H1 (cell line): ENCODE measurements at regions not wholly inside any gene's neighbourhood (a gene's known extent, or its start where the extent isn't known, plus 50 kb on each side); places are given as distances from the start of the nearest gene placed in this dataset.

ENCODE experiments used
- CTCF ChIA-PET: fragments of 300-600 bp; sonication (Branson Sonifier 250); formaldehyde crosslinking; loops from one replicate; lab custom pipeline; 2021; ENCODE audit not compliant: partially characterized antibody; lab: Charles Lee
- POLR2A ChIA-PET: fragments of 300-600 bp; sonication (Branson Sonifier 250); formaldehyde crosslinking; loops from one replicate; lab custom pipeline; 2021; ENCODE audit warnings: inconsistent platforms; ENCODE audit not compliant: partially characterized antibody; lab: Charles Lee
- DNase-seq, 2 experiments: peaks; one replicate each; pipeline versions ENCODE4 v3.0.0 to v3.0.0-alpha.2; 2010 to 2022; ENCODE audit warnings: low spot score in 2 of 2, low read depth in 1 of 2, mixed read lengths in 1 of 2
- FAIRE-seq: peaks from 2 replicates; lab custom pipeline; 2011; peaks lifted over from hg19 to GRCh38; lab: Jason Lieb, UNC
- H2AFZ ChIP-seq: 2 replicates; pipeline ENCODE4 v1.8.1; 2012; ENCODE audit warnings: low read length, inconsistent platforms
- H2AK5ac ChIP-seq: 2 replicates; pipeline ENCODE4 v1.6.1; 2013; ENCODE audit warnings: low read depth, low read length
- H2BK120ac ChIP-seq: replicated peaks from 2 replicates; pipeline ENCODE3; 2013; ENCODE audit warnings: low read depth, low read length, inconsistent platforms
- H2BK12ac ChIP-seq: 2 replicates; pipeline ENCODE4 v1.6.1; 2013; ENCODE audit warnings: low read depth, low read length
- H2BK15ac ChIP-seq: 2 replicates; pipeline ENCODE4 v1.6.1; 2013; ENCODE audit warnings: low read length
- H2BK20ac ChIP-seq: 2 replicates; pipeline ENCODE4 v1.6.1; 2013; ENCODE audit warnings: low read length
- H2BK5ac ChIP-seq: 2 replicates; pipeline ENCODE4 v1.6.1; 2013; ENCODE audit warnings: low read depth, low read length
- H3K14ac ChIP-seq: 2 replicates; pipeline ENCODE4 v1.6.1; 2013; ENCODE audit warnings: inconsistent platforms; ENCODE audit not compliant: insufficient read length
- H3K18ac ChIP-seq: 2 replicates; pipeline ENCODE4 v1.6.1; 2013; ENCODE audit warnings: low read length; ENCODE audit errors: extremely low read depth
- H3K23ac ChIP-seq: 2 replicates; pipeline ENCODE4 v1.6.1; 2013; ENCODE audit warnings: inconsistent platforms; ENCODE audit not compliant: insufficient read length
- H3K23me2 ChIP-seq: 2 replicates; pipeline ENCODE4 v1.6.1; 2013; ENCODE audit warnings: low read depth, low read length
- H3K27ac ChIP-seq: 2 replicates; pipeline ENCODE4 v1.6.1; 2011; ENCODE audit warnings: low read depth, low read length, inconsistent platforms
- H3K27me3 ChIP-seq, 4 experiments: replicated peaks in 1 of 4; 1 replicate in 1 of 4; 2 replicates in 3 of 4; pipeline versions ENCODE4 v1.6.1 to v1.8.1; 2011 to 2013; ENCODE audit warnings: low read length in 3 of 4, mild to moderate bottlenecking in 3 of 4, inconsistent platforms in 2 of 4, mixed read lengths in 2 of 4, moderate library complexity in 1 of 4; ENCODE audit not compliant: control insufficient read depth in 3 of 4, insufficient read depth in 3 of 4; ENCODE audit errors: extremely low read depth in 1 of 4
- H3K36me3 ChIP-seq, 4 experiments: 2 replicates each; pipeline versions ENCODE4 v1.6.1 to v1.8.1; 2011 to 2013; ENCODE audit warnings: mild to moderate bottlenecking in 4 of 4, low read length in 3 of 4, moderate library complexity in 2 of 4, control low read depth in 1 of 4, inconsistent platforms in 1 of 4; ENCODE audit not compliant: insufficient read depth in 4 of 4, control insufficient read depth in 2 of 4
- H3K4ac ChIP-seq: replicated peaks from 2 replicates; pipeline ENCODE3; 2013; ENCODE audit warnings: low read length, low read depth, mixed read lengths, inconsistent platforms; ENCODE audit not compliant: insufficient read length
- H3K4me1 ChIP-seq, 4 experiments: replicated peaks in 1 of 4; 1 replicate in 1 of 4; 2 replicates in 3 of 4; pipeline versions ENCODE4 v1.6.1 to v1.8.1; 2011 to 2013; ENCODE audit warnings: low read length in 3 of 4, inconsistent platforms in 2 of 4, mixed read lengths in 1 of 4; ENCODE audit not compliant: insufficient read depth in 4 of 4, control insufficient read depth in 3 of 4
- H3K4me2 ChIP-seq, 2 experiments: 2 replicates each; pipeline versions ENCODE4 v1.6.1 to v1.8.1; 2011 to 2013; ENCODE audit warnings: low read depth in 2 of 2, low read length in 2 of 2, control low read depth in 1 of 2, inconsistent platforms in 1 of 2, mild to moderate bottlenecking in 1 of 2; ENCODE audit not compliant: insufficient read depth in 1 of 2
- H3K4me3 ChIP-seq, 4 experiments: fragments of 200-600, 300-600 bp in 1 of 4; sonication (generic), shearing (Covaris generic), sonication (Bioruptor Twin) in 1 of 4; 2 replicates each; pipeline versions ENCODE4 v1.5.1 to v1.8.1; 2011 to 2016; ENCODE audit warnings: low read length in 4 of 4, low read depth in 3 of 4, control low read depth in 2 of 4, inconsistent platforms in 2 of 4, mild to moderate bottlenecking in 2 of 4, mixed read lengths in 1 of 4, moderate library complexity in 1 of 4; ENCODE audit not compliant: insufficient read depth in 2 of 4; ENCODE audit errors: extremely low read depth in 1 of 4
- H3K56ac ChIP-seq: replicated peaks from 2 replicates; pipeline ENCODE3; 2013; ENCODE audit warnings: low read depth, mild to moderate bottlenecking, mixed read lengths, low read length, inconsistent platforms; ENCODE audit not compliant: insufficient read length
- H3K79me1 ChIP-seq: 2 replicates; pipeline ENCODE4 v1.6.1; 2013; ENCODE audit warnings: low read depth, low read length, control low read depth
- H3K79me2 ChIP-seq, 2 experiments: 2 replicates each; pipeline versions ENCODE4 v1.6.1 to v1.8.1; 2012 to 2013; ENCODE audit warnings: low read length in 2 of 2, mild to moderate bottlenecking in 2 of 2, inconsistent platforms in 1 of 2; ENCODE audit not compliant: insufficient read depth in 2 of 2, control insufficient read depth in 1 of 2
- H3K9ac ChIP-seq, 4 experiments: replicated peaks in 1 of 4; 1 replicate in 1 of 4; 2 replicates in 3 of 4; pipeline versions ENCODE4 v1.6.1 to v1.8.1; 2011 to 2013; ENCODE audit warnings: low read depth in 3 of 4, low read length in 3 of 4, control low read depth in 2 of 4, mild to moderate bottlenecking in 2 of 4, moderate library complexity in 2 of 4, inconsistent platforms in 1 of 4; ENCODE audit errors: extremely low read depth in 1 of 4
- H3K9me3 ChIP-seq, 2 experiments: 2 replicates each; pipeline versions ENCODE4 v1.6.1 to v1.8.1; 2012 to 2013; ENCODE audit warnings: mild to moderate bottlenecking in 2 of 2, moderate library complexity in 2 of 2, control low read depth in 1 of 2, inconsistent platforms in 1 of 2, low read depth in 1 of 2, low read length in 1 of 2, mixed read lengths in 1 of 2; ENCODE audit not compliant: insufficient read depth in 2 of 2
- H4K20me1 ChIP-seq, 2 experiments: replicated peaks in 1 of 2; 2 replicates each; pipeline versions ENCODE3 to v1.8.1; 2011 to 2013; ENCODE audit warnings: inconsistent platforms in 2 of 2, low read length in 2 of 2, mild to moderate bottlenecking in 1 of 2; ENCODE audit not compliant: insufficient read depth in 2 of 2, control insufficient read depth in 1 of 2
- H4K5ac ChIP-seq: 2 replicates; pipeline ENCODE4 v1.6.1; 2013; ENCODE audit warnings: low read length, low read depth, mixed read lengths, inconsistent platforms; ENCODE audit not compliant: insufficient read length
- H4K8ac ChIP-seq: 2 replicates; pipeline ENCODE4 v1.8.0; 2013; ENCODE audit warnings: mild to moderate bottlenecking, moderate library complexity, low read length, inconsistent platforms; ENCODE audit not compliant: insufficient read depth; ENCODE audit errors: extremely low read depth
- H4K91ac ChIP-seq: replicated peaks from 2 replicates; pipeline ENCODE3; 2013; ENCODE audit warnings: low read length, mixed read lengths, inconsistent platforms; ENCODE audit not compliant: insufficient read length
- ASH2L ChIP-seq: fragments of 200-600, 300-600 bp; sonication (generic); IDR thresholded peaks from one replicate; pipeline ENCODE4 v1.7.1; 2017; ENCODE audit warnings: low read length
- BCL11A ChIP-seq, 2 experiments: IDR thresholded peaks; one replicate each; pipeline ENCODE4 v1.6.1; 2011; ENCODE audit warnings: low read depth in 2 of 2, low read length in 2 of 2, mild to moderate bottlenecking in 2 of 2
- CBX5 ChIP-seq: fragments of 300-800, 300-1000 bp; sonication (generic); IDR thresholded peaks from 2 replicates; pipeline ENCODE4 v1.7.1; 2016; ENCODE audit warnings: antibody characterized with exemption, low read length, low read depth
- CBX8 ChIP-seq: fragments of 300-800, 300-1000 bp; sonication (generic); IDR thresholded peaks from 2 replicates; pipeline ENCODE4 v1.7.1; 2016; ENCODE audit warnings: low read depth, low read length, borderline replicate concordance
- GTF2F1 ChIP-seq: IDR thresholded peaks from 2 replicates; pipeline ENCODE4 v1.6.1; 2012; ENCODE audit warnings: low read depth, low read length, improper control_type of control experiment, borderline replicate concordance
- JUND ChIP-seq: IDR thresholded peaks from 2 replicates; pipeline ENCODE4 v1.6.1; 2011; ENCODE audit warnings: mild to moderate bottlenecking, improper control_type of control experiment, low read length
- KDM5A ChIP-seq: fragments of 200-600 bp; IDR thresholded peaks from 2 replicates; pipeline ENCODE4 v1.7.1; 2012; ENCODE audit warnings: mild to moderate bottlenecking, low read length, inconsistent platforms, mixed read lengths
- MAFK ChIP-seq: IDR thresholded peaks from 2 replicates; pipeline ENCODE4 v1.6.1; 2012; ENCODE audit warnings: low read depth, mild to moderate bottlenecking, improper control_type of control experiment, low read length
- POU5F1 ChIP-seq: IDR thresholded peaks from 2 replicates; pipeline ENCODE4 v1.6.1; 2011; ENCODE audit warnings: low read depth, mild to moderate bottlenecking, low read length, moderate library complexity
- RNF2 ChIP-seq: fragments of 200-900, 300-1000 bp; sonication (generic); IDR thresholded peaks from 2 replicates; pipeline ENCODE4 v1.7.1; 2016; ENCODE audit warnings: borderline replicate concordance, low read depth, mild to moderate bottlenecking, antibody characterized with exemption, low read length; ENCODE audit not compliant: poor library complexity, severe bottlenecking; ENCODE audit errors: missing control alignments
- SIRT6 ChIP-seq: IDR thresholded peaks from one replicate; pipeline ENCODE4 v1.7.1; 2012; ENCODE audit warnings: low read length, inconsistent platforms
- YY1 ChIP-seq: IDR thresholded peaks from 2 replicates; pipeline ENCODE4 v1.6.1; 2011; ENCODE audit warnings: low read depth, mild to moderate bottlenecking, low read length
- WGBS, 2 experiments: shearing (Covaris generic) in 1 of 2; methylation state at CpG; one replicate each; pipeline versions ENCODE4 v1.1.6 to v1.1.7; 2013 to 2015; ENCODE audit warnings: low lambda C conversion rate in 2 of 2, mixed read lengths in 2 of 2, inconsistent platforms in 1 of 2, low coverage in 1 of 2, missing lambda C conversion rate in 1 of 2; ENCODE audit not compliant: insufficient replicate concordance in 2 of 2, insufficient coverage in 1 of 2, insufficient read length in 1 of 2; ENCODE audit errors: extremely low coverage in 1 of 2, missing lambda C conversion rate in 1 of 2; 5-methylcytosine and 5-hydroxymethylcytosine counted together
- TF ChIP-seq, protein P1 (sequence below): IDR thresholded peaks from 2 replicates; pipeline ENCODE4 v1.6.1; 2011; ENCODE audit warnings: low read depth, mild to moderate bottlenecking, low read length; ENCODE audit not compliant: insufficient read depth

DNA sequence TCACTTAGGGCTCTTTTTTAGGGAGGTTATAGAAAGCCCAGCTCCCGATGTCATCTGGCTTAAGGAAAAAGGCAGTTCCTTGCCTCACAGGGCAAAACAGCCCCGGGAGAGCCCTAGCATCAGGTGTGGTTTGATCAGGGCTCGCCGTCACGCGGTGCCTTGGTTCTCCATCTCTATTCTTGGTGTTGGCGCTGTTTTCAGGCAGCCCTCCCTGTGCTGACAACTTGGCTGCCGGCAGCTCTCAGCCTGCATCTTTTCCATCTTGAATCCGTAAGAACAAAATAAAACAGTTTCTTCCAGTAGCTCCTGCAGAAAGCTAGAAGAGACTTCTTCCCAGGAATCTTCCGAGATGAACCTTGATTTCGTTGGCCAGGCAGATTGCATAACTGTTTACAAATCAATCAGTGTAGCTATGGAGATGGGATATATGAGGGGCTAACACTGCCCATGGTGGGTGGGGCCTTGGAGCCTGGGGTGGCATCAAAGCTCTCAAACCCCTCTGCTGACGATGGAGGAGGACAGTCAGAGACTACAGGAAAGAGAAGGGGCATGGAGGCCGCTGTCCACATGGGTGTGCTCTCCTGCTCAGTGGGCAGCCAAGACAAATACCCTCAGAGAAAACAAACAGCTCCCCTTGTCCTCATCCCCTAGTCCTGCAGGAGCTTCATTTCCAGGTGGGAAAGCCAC, 370.7 kb upstream of the C1orf174 start:
- Histone ChIP-seq H3K9me3 (peaks cover 12 to 48% of the 10 kb centered on the region in 2 experiments; a peak in 3 of 4 replicates), H3K4ac (no peak overlapping the region), H4K8ac (no peak overlapping the region), H3K23me2 (no peaks in the 10 kb centered on the region), H3K4me3 (no peak overlapping the region), H3K23ac (no peak overlapping the region), H4K20me1 (no peaks in the 10 kb centered on the region), H3K27me3 (no peaks in the 10 kb centered on the region), H3K14ac (no peak overlapping the region), H4K5ac (no peak overlapping the region), H3K4me1 (no peaks in the 10 kb centered on the region), H4K91ac (no peak overlapping the region), H2BK120ac (no peak overlapping the region), H3K79me2 (no peaks in the 10 kb centered on the region), H3K56ac (no peak overlapping the region), H3K36me3 (no peaks in the 10 kb centered on the region), H3K4me2 (no peak overlapping the region), H2AK5ac (no peak overlapping the region), H3K79me1 (no peaks in the 10 kb centered on the region), H2BK12ac (no peak overlapping the region), H3K9ac (no peak overlapping the region), H3K27ac (no peak overlapping the region), H2BK5ac (no peak overlapping the region), H2AFZ (no peak overlapping the region), H2BK15ac (no peak overlapping the region), H2BK20ac (no peak overlapping the region), H3K18ac (no peak overlapping the region)
- no peak for FAIRE-seq
- TF ChIP-seq JUND, result no peak
- TF ChIP-seq RNF2, result no peak
- no peak for TF ChIP-seq GTF2F1
- TF ChIP-seq CBX5, result no peak
- TF ChIP-seq KDM5A, result no peak
- TF ChIP-seq CBX8, result no peak
- no peak for TF ChIP-seq BCL11A (IDR thresholded peaks at IDR 0.05; ENCODE audit: low read depth in 2 of 2, low read length in 2 of 2)
- TF ChIP-seq MAFK, result no peak
- TF ChIP-seq ASH2L, result no peak
- TF ChIP-seq POU5F1, result no peak
- TF ChIP-seq YY1, result no peak
- TF ChIP-seq, protein P1, sequence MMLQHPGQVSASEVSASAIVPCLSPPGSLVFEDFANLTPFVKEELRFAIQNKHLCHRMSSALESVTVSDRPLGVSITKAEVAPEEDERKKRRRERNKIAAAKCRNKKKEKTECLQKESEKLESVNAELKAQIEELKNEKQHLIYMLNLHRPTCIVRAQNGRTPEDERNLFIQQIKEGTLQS, result no peak
- no peak for TF ChIP-seq SIRT6
- CTCF ChIA-PET, result no interaction called here
- 89% methylated on average over 13 of the region's 13 CpGs; no CpG with 5 or more reads in 1 of the 2 experiments for WGBS, 2 experiments
- DNase-seq, result no peak
- POLR2A ChIA-PET, result no interaction called here
